B cell (primary cell): ENCODE measurements at regions not wholly inside any gene's neighbourhood (a gene's known extent, or its start where the extent isn't known, plus 50 kb on each side); places are given as distances from the start of the nearest gene placed in this dataset.

ENCODE experiments used
- ATAC-seq: fragments of 200-7000 bp; cut with Tn5 transposase; one replicate; pipeline ENCODE4 v1.10.0; 2021; ENCODE audit warnings: low read depth, mild to moderate bottlenecking, moderate number of reproducible peaks, moderate library complexity
- CTCF ChIA-PET: fragments of 350-600 bp; sonication (Branson Sonifier 250); formaldehyde crosslinking; loops from one replicate; lab custom pipeline; 2021; ENCODE audit warnings: antibody characterized with exemption, inconsistent platforms; lab: Charles Lee
- POLR2A ChIA-PET: fragments of 350-600 bp; sonication (Branson Sonifier 250); formaldehyde crosslinking; loops from one replicate; lab custom pipeline; 2021; ENCODE audit warnings: antibody characterized with exemption; lab: Charles Lee
- DNase-seq: peaks from one replicate; pipeline ENCODE4 v3.0.0; 2013
- H2AFZ ChIP-seq: 2 replicates; pipeline ENCODE4 v1.6.1; 2012; ENCODE audit warnings: mild to moderate bottlenecking, low read depth, low read length; ENCODE audit not compliant: insufficient read depth, poor library complexity, severe bottlenecking
- H3K27ac ChIP-seq, 2 donors: 1 replicate in 1 of 2; 2 replicates in 1 of 2; pipeline ENCODE4 v1.5.1; 2012 to 2013; ENCODE audit warnings: low read length in 2 of 2, mild to moderate bottlenecking in 2 of 2, moderate library complexity in 1 of 2
- H3K27me3 ChIP-seq, 4 experiments: fragments of 200-600 bp in 1 of 4; sonication (generic) in 1 of 4; replicated peaks in 1 of 4; 1 replicate in 2 of 4; 2 replicates in 2 of 4; pipeline versions ENCODE4 v1.6.1 to v1.7.0; 2013 to 2016; ENCODE audit warnings: low read length in 3 of 4, mild to moderate bottlenecking in 2 of 4, mixed read lengths in 1 of 4, moderate library complexity in 1 of 4; ENCODE audit not compliant: insufficient read depth in 4 of 4, control insufficient read depth in 3 of 4; ENCODE audit errors: control extremely low read depth in 1 of 4
- H3K36me3 ChIP-seq, 2 experiments: replicated peaks in 1 of 2; 1 replicate in 1 of 2; 2 replicates in 1 of 2; pipeline versions ENCODE4 v1.6.1 to v1.7.1; 2013; ENCODE audit warnings: low read length in 1 of 2; ENCODE audit not compliant: insufficient read depth in 2 of 2, control insufficient read depth in 1 of 2; ENCODE audit errors: control extremely low read depth in 1 of 2, extremely low read depth in 1 of 2
- H3K4me1 ChIP-seq, 2 donors: fragments of 200-600 bp in 1 of 2; sonication (generic) in 1 of 2; 1 replicate in 1 of 2; 2 replicates in 1 of 2; pipeline versions ENCODE4 v1.5.1 to v1.6.1; 2013 to 2017; ENCODE audit warnings: low read length in 2 of 2; ENCODE audit not compliant: control insufficient read depth in 2 of 2, insufficient read depth in 2 of 2
- H3K4me2 ChIP-seq: replicated peaks from 2 replicates; pipeline ENCODE3; 2012; ENCODE audit warnings: mild to moderate bottlenecking, low read depth, low read length; ENCODE audit not compliant: poor library complexity, severe bottlenecking
- H3K4me3 ChIP-seq, 5 experiments: fragments of 200-600 bp in 1 of 5; sonication (generic) in 1 of 5; 1 replicate in 3 of 5; 2 replicates in 2 of 5; pipeline versions ENCODE4 v1.5.1 to v1.7.0; 2011 to 2016; ENCODE audit warnings: low read length in 4 of 5, mild to moderate bottlenecking in 4 of 5, low read depth in 2 of 5, control low read depth in 1 of 5, moderate library complexity in 1 of 5; ENCODE audit not compliant: insufficient read depth in 1 of 5; ENCODE audit errors: control extremely low read depth in 1 of 5, extremely low read depth in 1 of 5
- H3K79me2 ChIP-seq: fragments of 200-600 bp; sonication (generic); one replicate; pipeline ENCODE4 v1.6.0; 2016; ENCODE audit warnings: low read length; ENCODE audit not compliant: control insufficient read depth, insufficient read depth
- H3K9ac ChIP-seq: fragments of 200-600 bp; sonication (generic); 2 replicates; pipeline ENCODE4 v1.6.1; 2017; ENCODE audit warnings: mild to moderate bottlenecking, low read length, moderate library complexity
- H3K9me3 ChIP-seq, 3 donors: one replicate each; pipeline versions ENCODE4 v1.6.1 to v1.7.1; 2013; ENCODE audit warnings: low read length in 2 of 3; ENCODE audit not compliant: control insufficient read depth in 2 of 3, insufficient read depth in 1 of 3; ENCODE audit errors: control extremely low read depth in 1 of 3
- H4K20me1 ChIP-seq: 2 replicates; pipeline ENCODE4 v1.6.0; 2012; ENCODE audit warnings: mild to moderate bottlenecking, low read length; ENCODE audit not compliant: insufficient read depth, control insufficient read depth, poor library complexity, severe bottlenecking
- H3K27ac Mint-ChIP-seq: one replicate; pipeline ENCODE4 v1.8.0; 2021; ENCODE audit warnings: mixed read lengths
- H3K27me3 Mint-ChIP-seq: one replicate; pipeline ENCODE4 v1.8.0; 2021; ENCODE audit warnings: mixed read lengths
- H3K4me1 Mint-ChIP-seq: one replicate; pipeline ENCODE4 v1.8.0; 2021; ENCODE audit warnings: mixed read lengths
- H3K4me3 Mint-ChIP-seq: one replicate; pipeline ENCODE4 v1.8.0; 2021; ENCODE audit warnings: mixed read lengths
- H3K9me3 Mint-ChIP-seq: one replicate; pipeline ENCODE4 v1.8.0; 2022; ENCODE audit warnings: mixed read lengths; ENCODE audit not compliant: insufficient read depth
- EZH2 ChIP-seq: IDR thresholded peaks from 2 replicates; pipeline ENCODE4 v1.6.1; 2012; ENCODE audit warnings: borderline replicate concordance, low read depth, mild to moderate bottlenecking, moderate library complexity, low read length; ENCODE audit not compliant: insufficient read depth, poor library complexity, severe bottlenecking
- WGBS: methylation state at CpG from one replicate; pipeline ENCODE4 v1.1.5; 2013; ENCODE audit warnings: missing lambda C conversion rate; ENCODE audit not compliant: insufficient coverage; 5-methylcytosine and 5-hydroxymethylcytosine counted together
- intact Hi-C: fragments of 100-400 bp; cut with micrococcal nuclease; formaldehyde crosslinking; loops from one replicate; pipeline ENCODE4 v1.10.0; 2022
- TF ChIP-seq, protein P1 (sequence below): fragments of 200-600 bp; IDR thresholded peaks from one replicate; pipeline ENCODE4 v1.8.0; 2022; ENCODE audit warnings: antibody characterized with exemption, mild to moderate bottlenecking

- H3K4me3 ChIP-seq = no peak overlapping the region
- H3K4me1 ChIP-seq = no peaks in the 10 kb centered on the region
- H3K27ac Mint-ChIP-seq = no peak overlapping the region
- H4K20me1 ChIP-seq = no peaks in the 10 kb centered on the region
- no peak overlapping the region for H3K4me3 Mint-ChIP-seq
- H3K4me2 ChIP-seq = no peak overlapping the region
- DNase-seq (no peak), ATAC-seq (no peak)
- no peaks in the 10 kb centered on the region for H3K36me3 ChIP-seq
- 51% methylated on average over 12 of the region's 14 CpGs for WGBS
- H3K9me3 Mint-ChIP-seq = no peaks in the 10 kb centered on the region
- H2AFZ ChIP-seq = no peak overlapping the region
- no peak overlapping the region for H3K27ac ChIP-seq
- peaks cover 15% of the 10 kb centered on the region for H3K27me3 Mint-ChIP-seq
- ChIA-PET CTCF (no interaction called here), POLR2A (no interaction called here)
- intact Hi-C loops = no loop called here
- H3K27me3 ChIP-seq = peaks cover 0 to 13% (median 0%) of the 10 kb centered on the region in 4 experiments
- H3K4me1 Mint-ChIP-seq = no peaks in the 10 kb centered on the region
- peaks cover 0 to 16% (median 3%) of the 10 kb centered on the region in 3 donors for H3K9me3 ChIP-seq
- TF ChIP-seq, protein P1, sequence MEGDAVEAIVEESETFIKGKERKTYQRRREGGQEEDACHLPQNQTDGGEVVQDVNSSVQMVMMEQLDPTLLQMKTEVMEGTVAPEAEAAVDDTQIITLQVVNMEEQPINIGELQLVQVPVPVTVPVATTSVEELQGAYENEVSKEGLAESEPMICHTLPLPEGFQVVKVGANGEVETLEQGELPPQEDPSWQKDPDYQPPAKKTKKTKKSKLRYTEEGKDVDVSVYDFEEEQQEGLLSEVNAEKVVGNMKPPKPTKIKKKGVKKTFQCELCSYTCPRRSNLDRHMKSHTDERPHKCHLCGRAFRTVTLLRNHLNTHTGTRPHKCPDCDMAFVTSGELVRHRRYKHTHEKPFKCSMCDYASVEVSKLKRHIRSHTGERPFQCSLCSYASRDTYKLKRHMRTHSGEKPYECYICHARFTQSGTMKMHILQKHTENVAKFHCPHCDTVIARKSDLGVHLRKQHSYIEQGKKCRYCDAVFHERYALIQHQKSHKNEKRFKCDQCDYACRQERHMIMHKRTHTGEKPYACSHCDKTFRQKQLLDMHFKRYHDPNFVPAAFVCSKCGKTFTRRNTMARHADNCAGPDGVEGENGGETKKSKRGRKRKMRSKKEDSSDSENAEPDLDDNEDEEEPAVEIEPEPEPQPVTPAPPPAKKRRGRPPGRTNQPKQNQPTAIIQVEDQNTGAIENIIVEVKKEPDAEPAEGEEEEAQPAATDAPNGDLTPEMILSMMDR = no peak
- no peak for TF ChIP-seq EZH2
- H3K79me2 ChIP-seq = no peaks in the 10 kb centered on the region
- H3K9ac ChIP-seq = no peak overlapping the region
Measured at GRCh38 chr20:57030611-57031600, 235.5 kb downstream of the BMP7 start.

DNA sequence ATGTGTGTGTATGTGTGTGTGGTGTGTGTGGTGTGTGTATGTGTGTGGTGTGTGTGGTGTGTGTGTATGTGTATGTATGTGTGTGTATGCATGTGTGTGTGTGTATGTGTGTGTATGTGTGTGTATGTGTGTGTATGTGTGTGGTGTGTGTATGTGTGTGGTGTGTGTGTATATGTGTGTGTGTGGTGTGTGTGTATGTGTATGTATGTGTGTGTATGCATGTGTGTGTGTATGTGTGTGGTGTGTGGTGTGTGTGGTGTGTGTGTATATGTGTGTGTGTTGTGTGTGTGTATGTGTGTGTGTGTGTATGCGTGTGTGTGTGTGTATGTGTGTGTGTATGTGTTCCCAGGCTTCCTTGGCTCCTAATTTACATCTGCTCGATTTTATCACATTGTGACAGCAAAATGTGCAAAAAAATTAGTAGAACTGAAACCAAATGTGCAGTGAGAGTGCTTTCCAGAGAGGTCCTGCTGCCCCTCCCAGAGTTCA lies 234.5 kb downstream of the BMP7 start:
- DNase-seq (no peak), ATAC-seq (no peak)
- H3K4me3 ChIP-seq = no peak overlapping the region
- no peak overlapping the region for H3K27ac ChIP-seq
- Mint-ChIP-seq H3K4me3 (no peak overlapping the region), H3K27ac (no peak overlapping the region), H3K4me1 (no peaks in the 10 kb centered on the region), H3K27me3 (peaks cover 25% of the 10 kb centered on the region), H3K9me3 (no peaks in the 10 kb centered on the region)
- H3K9me3 ChIP-seq = peaks cover 0 to 16% (median 3%) of the 10 kb centered on the region in 3 donors
- POLR2A ChIA-PET = no interaction called here
- intact Hi-C loops = no loop called here
- H3K36me3 ChIP-seq = no peaks in the 10 kb centered on the region
- WGBS = 54% methylated on average over 2 of the region's 2 CpGs
- H3K27me3 ChIP-seq = peaks cover 0 to 16% (median 0%) of the 10 kb centered on the region in 4 experiments
- H3K4me2 ChIP-seq = no peak overlapping the region
- H4K20me1 ChIP-seq = no peaks in the 10 kb centered on the region
- CTCF ChIA-PET = no interaction called here
- no peaks in the 10 kb centered on the region for H3K4me1 ChIP-seq
- TF ChIP-seq EZH2 = no peak
- TF ChIP-seq, protein P1 = no peak
- no peaks in the 10 kb centered on the region for H3K79me2 ChIP-seq
- H3K9ac ChIP-seq = no peak overlapping the region
- H2AFZ ChIP-seq = no peak overlapping the region
